NOMO-1 treated with DMSO at 0.1 percent for 48 hours (cell line): ENCODE measurements at regions not wholly inside any gene's neighbourhood (a gene's known extent, or its start where the extent isn't known, plus 50 kb on each side); places are given as distances from the start of the nearest gene placed in this dataset.

Experiments used
- DNase-seq: peaks from one replicate; lab custom pipeline; 2025; ENCODE audit not compliant: unreplicated experiment; lab: John Stamatoyannopoulos, UW

GRCh38 chr6:117077300-117077699 is 188.1 kb upstream of the VGLL2 start:
- DNase-seq = no peak

GRCh38 chr6:117078624-117079023 is 186.7 kb upstream of the VGLL2 start:
- no peak for DNase-seq

GRCh38 chr6:117079951-117080350 is 185.4 kb upstream of the VGLL2 start:
- DNase-seq = no peak

- no peak for DNase-seq
Observed at GRCh38 chr6:117089604-117090003, 175.8 kb upstream of the VGLL2 start.

GRCh38 chr6:117110146-117110545 is 155.2 kb upstream of the VGLL2 start:
- DNase-seq = no peak

- DNase-seq = no peak
Observed at GRCh38 chr6:117110737-117111136, 154.6 kb upstream of the VGLL2 start.

GRCh38 chr6:117117652-117118051 is 147.7 kb upstream of the VGLL2 start:
- no peak for DNase-seq

GRCh38 chr6:117118490-117118889 is 146.9 kb upstream of the VGLL2 start:
- peak; percentile 90 for DNase-seq

- DNase-seq = no peak
Observed at GRCh38 chr6:117126213-117126612, 139.1 kb upstream of the VGLL2 start.

- DNase-seq = no peak
Observed at GRCh38 chr6:117128052-117128451, 137.3 kb upstream of the VGLL2 start.

GRCh38 chr6:117130125-117130524 is 135.2 kb upstream of the VGLL2 start:
- no peak for DNase-seq

- no peak for DNase-seq
Observed at GRCh38 chr6:117136702-117137101, 128.7 kb upstream of the VGLL2 start.

GRCh38 chr6:117137711-117138110 is 127.6 kb upstream of the VGLL2 start:
- DNase-seq = no peak

GRCh38 chr6:117138425-117138824 is 126.9 kb upstream of the VGLL2 start:
- DNase-seq = no peak

- no peak for DNase-seq
Observed at GRCh38 chr6:117138920-117139319, 126.4 kb upstream of the VGLL2 start.

GRCh38 chr6:117142142-117142541 is 123.2 kb upstream of the VGLL2 start:
- DNase-seq = no peak

GRCh38 chr6:117142995-117143394 is 122.4 kb upstream of the VGLL2 start:
- DNase-seq = peak; percentile 3

- peak; percentile 73 for DNase-seq
Observed at GRCh38 chr6:117143647-117144046, 121.7 kb upstream of the VGLL2 start.

GRCh38 chr6:117145940-117146339 is 119.4 kb upstream of the VGLL2 start:
- no peak for DNase-seq

GRCh38 chr6:117149324-117149723 is 116.0 kb upstream of the VGLL2 start:
- DNase-seq = no peak

- DNase-seq = no peak
Observed at GRCh38 chr6:117156741-117157140, 108.6 kb upstream of the VGLL2 start.

- no peak for DNase-seq
Observed at GRCh38 chr6:117157448-117157847, 107.9 kb upstream of the VGLL2 start.

- no peak for DNase-seq
Observed at GRCh38 chr6:117165911-117166499, 99.4 kb upstream of the VGLL2 start.
